AML-193 (cell line): ENCODE measurements at regions not wholly inside any gene's neighbourhood (a gene's known extent, or its start where the extent isn't known, plus 50 kb on each side); places are given as distances from the start of the nearest gene placed in this dataset.

Source experiments
- DNase-seq, 2 experiments: peaks; one replicate each; lab custom pipeline; 2025; lab: John Stamatoyannopoulos, UW

- DNase-seq = no peak
Observed at GRCh38 chr19:16000024-16000663, 51.3 kb downstream of the OR10H4 start.

DNA sequence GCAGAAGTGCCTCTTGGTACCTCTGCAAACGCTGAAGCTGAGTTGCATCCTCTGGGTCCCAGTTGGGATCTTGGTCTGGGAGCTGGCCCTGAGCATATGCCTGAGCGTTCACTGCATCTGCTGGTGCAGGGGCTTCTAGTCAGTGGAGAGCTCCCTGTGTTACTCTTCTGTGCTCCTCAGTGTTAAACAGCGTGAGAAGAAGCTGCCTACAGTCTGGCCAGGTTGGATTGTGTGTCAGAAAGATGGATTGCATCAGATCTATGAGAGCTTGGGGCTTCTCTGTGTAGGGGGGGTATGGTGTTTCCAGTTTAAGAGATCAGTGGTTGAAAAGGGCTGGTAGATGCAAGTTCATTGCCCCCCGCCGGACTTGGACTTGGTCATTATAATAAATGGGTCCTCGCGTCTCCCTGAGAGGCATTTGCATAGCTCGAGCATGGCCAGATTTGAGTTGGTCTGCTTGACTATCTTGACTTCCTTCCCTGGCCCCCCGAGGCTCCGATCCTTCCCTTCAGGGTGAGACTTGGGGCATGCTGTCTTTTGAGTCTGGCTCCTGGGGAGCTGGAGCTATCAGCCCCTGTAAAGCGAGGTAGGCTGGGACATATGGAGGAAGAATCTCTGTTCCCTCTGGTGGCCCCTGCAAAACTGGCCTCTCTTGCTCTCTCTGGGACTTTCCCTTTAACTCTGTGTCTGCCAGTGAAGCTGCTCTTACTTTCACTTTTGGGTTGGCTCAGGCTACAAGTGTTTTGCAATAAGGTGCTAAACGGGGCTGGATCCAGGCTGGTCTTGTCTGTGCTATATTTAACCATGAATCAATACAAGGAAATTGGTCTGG lies 52.9 kb downstream of the OR10H4 start:
- peak; percentile 44 to 45 for DNase-seq

DNA sequence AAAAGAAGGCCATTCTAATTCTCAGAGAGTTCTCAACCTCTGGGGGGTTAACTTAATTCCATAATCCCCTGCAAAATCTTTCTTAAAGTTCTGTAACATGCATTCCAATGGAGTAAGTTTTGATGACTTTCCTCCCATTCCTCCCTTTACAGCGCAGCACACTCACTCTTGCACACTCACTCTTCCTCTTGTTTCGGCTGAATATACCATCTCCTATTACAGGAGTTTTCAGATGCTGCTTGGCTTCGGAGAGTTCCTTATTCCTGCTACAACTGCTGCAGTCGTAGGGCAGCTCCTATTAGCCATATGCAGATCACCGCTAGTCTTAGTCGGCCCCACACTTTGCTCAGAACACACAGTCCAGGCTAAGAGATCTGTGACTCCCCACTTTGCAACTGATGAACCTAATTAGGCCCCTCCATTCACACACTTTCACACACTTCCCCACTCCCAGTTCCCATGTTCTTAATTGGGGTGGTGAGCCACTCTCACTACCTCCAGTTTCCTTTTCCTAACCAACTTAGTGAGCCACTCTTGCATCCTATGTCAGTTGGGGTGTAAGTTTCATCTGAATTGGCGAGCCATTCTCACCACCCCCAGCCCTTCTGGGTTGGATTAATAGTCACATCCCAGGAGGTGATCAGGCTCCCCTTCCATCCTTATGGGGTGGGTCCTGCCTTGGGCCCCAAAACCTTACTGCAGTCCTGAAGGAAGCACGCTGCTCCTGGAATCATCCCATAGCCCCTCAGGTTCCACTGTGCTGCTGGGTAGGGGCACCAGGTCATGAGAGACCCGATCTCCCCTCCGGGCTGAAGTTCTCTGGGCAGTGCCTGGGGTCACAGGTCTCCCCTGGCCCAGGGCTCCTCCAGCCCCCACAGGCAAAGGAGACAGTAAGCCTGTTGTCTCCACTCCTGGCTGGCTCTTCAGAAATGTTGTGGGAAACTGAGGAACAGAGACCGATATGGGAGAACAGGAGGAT lies 53.9 kb downstream of the OR10H4 start:
- DNase-seq = no peak

DNA sequence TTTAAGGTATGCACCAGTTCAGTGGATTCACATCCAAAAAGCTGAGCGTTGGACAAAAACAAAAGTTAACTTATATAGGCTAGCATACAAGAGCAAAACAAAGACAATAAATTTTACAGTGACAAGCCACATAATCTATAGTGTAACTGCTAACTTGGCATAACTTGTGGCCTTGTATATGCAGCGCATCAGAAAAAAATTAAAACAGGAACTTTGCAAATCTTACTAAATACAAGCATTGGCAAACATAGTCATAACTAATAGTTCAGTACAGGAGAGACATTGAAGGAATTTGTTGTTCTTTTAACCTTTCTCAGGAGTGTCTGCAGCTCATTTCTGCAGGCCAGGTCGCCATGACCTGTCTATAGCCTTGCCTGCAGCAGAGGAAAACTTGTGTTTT lies 54.6 kb downstream of the OR10H4 start:
- no peak for DNase-seq

GRCh38 chr19:16005925-16006324 lies 57.1 kb downstream of the OR10H4 start:
- DNase-seq = no peak

DNA sequence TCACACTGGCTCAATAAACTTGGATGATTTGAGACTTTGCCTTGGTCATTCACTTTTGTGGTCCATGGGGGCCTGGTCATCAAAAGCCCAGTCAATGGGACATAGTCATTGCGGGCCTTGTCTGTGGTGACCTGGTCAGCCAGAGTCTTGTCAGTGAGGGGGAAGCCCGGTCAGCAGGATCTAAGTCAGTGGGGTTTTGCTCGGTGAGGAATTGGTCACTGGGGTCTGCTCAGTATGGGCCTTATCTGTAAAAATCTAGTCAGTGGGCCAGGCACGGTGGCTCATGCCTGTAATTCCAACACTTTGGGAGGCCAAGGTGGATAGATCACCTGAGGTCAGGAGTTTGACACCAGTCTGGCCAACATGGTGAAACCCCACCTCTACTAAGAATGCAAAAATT lies 63.7 kb upstream of the TPM4 start:
- no peak for DNase-seq

DNA sequence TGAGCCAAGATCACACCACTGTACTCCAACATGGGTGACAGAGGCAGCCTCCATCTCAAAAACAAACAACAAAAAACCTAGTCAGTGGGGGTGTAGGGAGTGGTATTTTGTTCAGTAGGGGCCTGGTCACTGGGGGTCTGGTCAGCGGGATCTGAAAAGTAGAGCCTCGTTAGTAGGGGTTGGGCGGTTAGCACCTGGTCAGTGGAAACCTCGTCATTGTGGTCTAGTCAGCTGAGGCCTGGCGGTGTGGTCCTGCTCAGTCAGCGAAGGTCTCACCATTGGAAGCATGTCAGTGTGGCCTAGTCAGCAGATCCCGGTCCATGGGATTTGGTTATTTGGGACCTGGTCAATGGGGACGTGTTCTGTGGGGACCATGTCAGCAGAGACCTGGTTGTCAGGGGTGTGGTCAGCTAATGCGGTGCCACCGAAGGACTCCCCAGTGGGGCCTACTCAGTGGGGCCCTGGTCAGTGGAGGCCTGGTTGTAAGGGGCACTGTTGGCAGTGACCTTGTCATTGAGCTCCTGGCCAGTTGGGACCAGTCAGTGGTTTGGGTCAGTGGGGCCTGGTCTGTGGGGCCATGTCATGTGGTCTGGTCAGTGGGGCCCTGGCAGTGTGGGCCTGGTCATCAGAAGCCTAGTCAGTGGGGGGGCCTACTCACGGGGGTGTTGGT lies 63.0 kb upstream of the TPM4 start:
- no peak for DNase-seq

DNA sequence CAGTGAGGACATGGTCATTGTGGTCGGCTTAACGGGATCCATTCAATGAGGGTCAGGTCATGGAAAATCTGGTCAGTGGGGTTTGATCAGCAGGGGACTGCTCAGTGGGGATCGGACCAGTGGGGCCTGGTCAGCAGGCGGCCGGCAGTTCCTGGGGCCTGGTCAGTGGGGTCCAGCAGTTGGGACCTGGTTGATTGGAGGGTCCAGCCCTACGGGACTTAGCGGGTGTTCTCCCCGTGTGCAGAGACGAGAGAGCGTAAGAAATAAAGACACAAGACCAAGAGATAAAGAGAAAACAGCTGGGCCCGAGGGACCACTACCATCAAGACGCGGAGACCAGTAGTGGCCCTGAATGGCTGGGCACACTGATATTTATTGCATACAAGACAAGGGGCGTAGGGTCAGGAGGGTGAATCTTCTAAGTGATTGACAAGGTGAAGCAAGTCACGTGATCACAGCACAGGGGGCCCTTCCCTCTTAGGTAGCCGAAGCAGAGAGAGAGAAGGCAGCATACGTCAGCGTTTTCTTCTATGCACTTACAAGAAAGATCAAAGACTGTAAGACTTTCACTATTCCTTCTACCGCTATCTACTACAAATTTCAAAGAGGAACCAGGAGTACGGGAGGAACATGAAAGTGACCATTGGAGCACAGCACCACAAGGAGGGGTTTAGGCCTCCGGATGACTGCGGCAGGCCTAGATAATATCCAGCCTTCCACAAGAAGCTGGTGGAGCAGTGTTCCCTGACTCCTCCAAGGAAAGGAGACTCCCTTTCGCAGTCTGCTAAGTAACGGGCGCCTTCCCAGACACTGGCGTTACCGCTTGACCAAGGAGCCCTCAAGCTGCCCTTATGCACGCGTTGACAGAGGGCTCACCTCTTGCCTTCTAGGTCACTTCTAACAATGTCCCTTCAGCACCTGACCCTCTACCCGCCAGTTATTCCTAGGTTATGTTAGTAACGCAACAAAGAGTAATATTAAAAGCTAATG lies 62.1 kb upstream of the TPM4 start:
- no peak for DNase-seq

DNA sequence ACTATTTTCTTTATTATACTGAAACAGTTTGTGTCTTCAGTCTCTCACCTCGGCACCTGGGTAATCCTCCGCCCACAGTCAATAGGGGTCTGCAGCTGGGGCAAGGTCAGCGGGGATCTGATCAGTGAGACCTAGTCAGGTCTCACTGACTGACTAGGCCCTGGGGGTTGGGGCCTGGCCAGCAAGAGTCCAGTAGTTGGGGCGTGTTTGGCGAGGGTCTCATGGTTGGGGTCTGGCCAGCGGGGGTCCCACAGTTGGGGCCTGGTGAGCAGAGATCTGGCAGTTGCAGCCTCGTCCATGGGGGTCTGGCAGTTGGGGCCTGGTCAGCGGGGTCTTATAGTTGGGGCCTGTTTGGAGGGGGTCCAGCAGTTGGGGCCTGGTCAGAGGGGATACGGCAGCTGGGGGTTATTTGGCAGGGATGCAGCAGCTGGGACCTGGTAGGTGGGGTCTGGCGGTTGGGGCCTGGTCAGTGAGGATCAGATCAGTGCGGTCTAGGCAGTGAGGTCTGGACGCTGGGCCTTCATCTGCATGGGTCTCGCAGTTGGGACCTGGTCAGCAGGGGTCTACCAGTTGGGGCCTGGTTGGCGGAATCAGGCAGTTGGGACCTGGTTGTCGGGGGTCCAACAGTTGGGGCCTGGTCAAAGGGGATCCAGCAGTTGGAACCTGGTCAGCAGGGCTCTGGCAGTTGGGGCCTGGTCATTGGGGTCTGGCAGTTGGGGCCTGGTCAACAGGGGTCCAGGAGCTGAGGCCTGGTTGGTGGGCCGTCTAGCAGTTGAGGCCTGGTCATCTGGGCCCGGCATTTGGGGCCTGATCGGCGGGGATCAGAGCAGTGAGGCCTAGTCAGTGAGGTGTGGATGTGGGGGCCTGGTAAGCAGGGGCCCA lies 61.1 kb upstream of the TPM4 start:
- no peak for DNase-seq

DNA sequence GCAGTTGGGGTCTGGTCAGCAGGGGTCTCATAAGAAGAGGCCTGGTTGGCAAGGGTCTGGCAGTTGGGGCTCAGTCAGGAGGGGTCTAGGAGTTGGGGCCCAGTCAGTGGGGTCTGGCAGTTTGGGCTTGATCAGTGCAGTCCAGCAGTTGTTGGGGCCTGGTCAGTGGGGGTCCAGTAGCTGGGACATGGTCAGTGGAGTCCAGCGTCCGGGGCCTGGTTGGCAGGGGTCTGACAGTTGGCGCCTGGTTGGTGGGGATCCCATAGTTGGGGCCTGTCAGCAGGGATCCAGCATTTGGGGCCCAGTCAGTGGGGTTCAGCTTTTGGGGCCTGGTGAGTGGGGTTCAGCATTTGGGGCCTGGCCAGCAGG lies 60.5 kb upstream of the TPM4 start:
- DNase-seq = no peak

GRCh38 chr19:16016226-16017137 lies 59.8 kb upstream of the TPM4 start:
- DNase-seq = no peak

DNA sequence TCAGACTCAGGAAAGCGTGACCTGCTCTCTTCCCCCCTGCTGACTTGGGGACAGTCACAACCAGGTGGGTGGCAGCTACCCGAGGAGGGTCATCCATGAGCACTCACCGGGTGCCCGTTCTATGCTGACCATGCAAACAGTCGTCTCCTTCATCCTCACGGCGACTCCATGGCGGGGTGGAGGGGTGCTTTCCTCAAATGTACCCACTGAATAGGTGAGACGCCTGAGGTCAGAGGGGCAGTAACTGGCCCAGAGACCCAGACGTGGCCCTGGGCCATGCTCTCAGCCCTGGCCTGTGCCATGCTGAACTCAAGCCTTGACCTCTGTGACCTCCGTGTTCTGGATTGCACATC lies 59.2 kb upstream of the TPM4 start:
- DNase-seq = no peak

DNA sequence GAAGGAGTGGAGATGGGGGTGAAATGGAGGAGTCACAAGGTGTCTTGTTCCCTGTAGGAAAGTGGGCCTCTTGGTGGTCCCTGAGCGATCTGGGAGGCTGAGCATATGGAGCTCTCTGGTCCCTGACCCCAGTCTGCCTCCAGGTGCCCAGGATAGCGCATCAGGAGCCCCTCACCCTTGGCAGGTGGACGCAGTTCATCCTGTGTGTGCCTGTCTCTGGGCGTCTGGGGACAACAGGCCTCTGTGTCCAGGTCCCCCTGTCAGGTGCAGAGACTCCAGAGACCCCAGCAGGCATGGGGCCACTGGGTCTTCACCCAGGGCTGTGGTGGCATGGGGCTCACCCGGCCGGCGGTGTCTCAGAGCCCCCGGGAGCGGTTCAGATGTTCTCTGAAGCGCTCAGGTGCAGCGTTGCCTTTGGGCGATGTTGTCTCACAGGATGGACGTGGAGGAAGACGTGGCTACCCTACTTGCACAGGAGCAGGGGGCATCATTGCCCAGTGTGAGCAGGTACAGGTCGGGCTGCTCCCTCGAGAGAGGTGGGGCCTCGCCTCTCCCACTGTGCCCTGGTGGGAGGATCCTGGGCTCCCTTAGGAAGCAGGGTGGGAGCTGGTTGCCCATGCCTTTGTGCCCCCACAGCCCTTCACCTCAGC lies 58.1 kb upstream of the TPM4 start:
- no peak for DNase-seq

DNA sequence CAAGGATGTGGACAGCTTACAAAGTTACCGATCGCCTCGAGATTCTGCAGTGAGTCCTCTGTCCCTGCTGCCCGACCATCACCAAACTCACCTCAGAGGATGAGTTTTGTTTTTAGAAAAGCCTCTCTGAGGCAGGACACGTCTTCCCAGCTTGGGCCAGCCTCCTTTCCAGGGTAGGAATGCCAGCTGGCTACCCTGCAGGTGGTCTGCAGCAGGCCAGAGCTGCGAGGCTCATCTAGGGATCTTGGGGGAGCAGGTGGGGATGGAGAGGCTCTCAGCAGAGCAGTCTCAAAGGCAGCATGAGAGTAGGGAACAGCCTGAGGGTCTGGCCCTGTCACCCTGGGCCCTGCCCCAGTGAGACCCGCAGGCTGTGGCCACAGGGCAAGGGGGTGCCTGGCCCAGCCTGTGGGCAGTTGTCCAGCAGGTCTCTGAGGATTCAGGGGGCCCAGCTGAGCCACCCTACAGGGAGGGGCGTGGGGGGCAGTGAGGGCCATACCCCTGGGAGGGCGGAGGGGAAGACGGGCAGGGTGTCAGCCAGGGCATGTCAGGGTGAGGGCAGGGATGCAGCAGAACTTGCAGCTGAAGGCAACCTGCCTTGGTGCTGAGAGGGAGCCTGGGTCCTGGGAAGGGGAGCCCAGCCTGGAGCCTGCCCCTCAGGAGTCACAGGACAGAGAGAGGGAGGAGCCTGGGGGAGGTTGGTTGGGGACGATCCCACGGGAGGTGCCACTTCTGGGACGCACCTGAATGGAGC lies 57.3 kb upstream of the TPM4 start:
- no peak for DNase-seq

GRCh38 chr19:16019691-16020448 lies 56.4 kb upstream of the TPM4 start:
- DNase-seq = no peak

DNA sequence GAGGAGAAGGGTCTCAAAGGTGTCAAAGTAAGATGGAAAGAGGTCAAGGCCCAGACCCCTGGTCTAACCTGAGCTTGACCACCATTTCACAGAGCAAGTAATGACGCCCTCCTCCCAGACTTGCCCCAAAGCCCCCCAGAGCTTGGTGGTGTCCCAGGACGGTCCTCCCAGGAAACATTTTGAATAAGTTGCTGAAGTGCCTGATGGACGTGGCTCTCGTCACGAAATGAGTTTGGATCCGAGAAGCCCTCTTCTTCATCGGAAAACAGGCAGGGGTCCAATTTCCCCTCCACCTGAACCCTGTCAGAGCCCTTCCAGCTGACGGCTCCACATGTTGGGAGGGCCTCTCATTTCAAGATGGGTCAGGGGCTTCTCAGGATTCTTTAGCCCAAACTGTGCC lies 54.5 kb upstream of the TPM4 start:
- DNase-seq = no peak

DNA sequence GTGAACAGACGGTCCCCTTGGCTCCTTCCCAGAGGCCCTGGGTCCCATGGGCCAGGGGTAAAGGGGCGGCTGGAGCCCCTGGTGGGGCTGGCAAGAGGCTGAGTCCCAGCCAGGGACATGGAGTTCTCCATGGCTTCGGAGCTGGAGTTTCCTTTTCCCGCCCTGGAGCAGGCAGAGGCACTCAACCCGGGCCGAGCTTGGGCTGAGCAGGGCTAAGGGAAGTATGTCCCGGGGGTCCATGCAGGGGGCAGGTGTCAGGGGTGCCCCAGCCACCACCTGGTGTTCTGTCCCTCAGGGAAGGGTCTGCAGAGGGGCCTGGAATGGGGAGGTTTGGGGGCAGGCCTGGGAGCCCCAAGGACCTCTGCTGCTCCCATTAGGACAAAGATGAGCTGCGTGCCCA lies 54.0 kb upstream of the TPM4 start:
- DNase-seq = no peak
